HG03378 (cell line): ENCODE measurements at regions not wholly inside any gene's neighbourhood (a gene's known extent, or its start where the extent isn't known, plus 50 kb on each side); places are given as distances from the start of the nearest gene placed in this dataset.

Experiments
- ATAC-seq: cut with Tn5 transposase; IDR thresholded peaks from one replicate; pipeline ENCODE4 v1.9.1; 2021; ENCODE audit warnings: mild to moderate bottlenecking, moderate library complexity; ENCODE audit not compliant: unreplicated experiment

DNA sequence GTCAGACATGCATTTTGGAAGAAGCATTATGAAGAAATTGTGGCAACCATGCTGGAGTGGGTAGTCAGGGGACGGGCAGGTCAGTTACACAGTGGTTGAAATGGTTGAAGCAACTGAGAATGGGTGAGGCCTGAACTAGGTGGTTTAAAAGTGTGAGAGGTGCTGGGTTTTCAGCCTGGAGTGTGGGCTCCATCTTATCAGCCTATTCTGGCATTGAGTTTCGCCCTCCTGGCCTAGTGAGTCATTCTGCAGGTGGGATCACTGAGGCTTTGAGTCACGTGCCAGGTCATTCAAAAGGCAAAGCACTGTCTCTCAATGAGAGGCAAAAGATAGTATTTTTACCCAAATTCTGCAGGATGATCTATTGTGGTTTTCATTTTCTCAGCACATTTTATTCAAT is 181.9 kb upstream of the CHD6 start:
- no peak for ATAC-seq

DNA sequence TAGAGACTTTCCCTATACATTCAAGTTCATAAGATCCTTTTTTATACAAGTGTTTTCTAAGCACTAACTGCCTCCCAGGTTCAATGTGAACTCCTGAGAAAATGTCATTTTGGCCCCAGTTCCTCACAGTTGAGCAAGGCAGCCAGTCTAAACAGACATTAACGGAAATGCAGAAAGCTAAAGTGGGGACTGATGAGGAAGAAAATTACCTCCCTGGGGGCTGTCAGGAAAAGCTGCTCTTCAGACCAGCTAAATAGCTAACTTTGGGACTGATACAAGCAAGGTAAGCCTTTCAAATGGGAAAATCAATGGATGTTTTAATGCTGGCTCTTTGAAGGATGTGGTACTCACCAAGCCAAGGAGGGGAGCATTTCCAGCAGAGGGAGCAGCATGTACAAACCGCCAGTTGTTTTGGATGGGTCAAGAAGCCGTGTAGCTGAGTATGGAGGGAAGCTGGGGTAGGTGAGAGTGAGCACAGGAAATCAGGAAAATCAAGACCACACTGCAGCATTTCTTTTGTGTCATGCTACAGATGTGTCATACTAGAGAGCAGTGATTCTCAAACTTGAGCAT is 180.8 kb upstream of the CHD6 start:
- no peak for ATAC-seq

DNA sequence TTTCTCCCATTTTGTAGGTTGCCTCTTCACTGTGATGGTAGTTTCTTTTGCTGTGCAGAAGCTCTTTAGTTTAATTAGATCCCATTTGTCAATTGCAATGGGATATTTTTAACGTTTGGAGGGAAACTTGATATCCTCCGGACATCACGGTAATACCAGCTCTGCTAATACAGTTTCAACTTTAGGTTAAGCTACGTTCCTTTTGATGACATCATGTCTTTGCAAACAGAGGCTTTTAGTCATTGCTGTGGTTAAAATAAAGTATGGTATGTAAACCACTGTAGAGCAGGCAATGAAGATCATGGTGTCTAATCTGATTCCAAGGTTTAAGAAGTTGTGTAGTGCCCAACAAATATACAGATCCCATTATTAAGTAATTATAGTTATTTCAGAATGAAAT is 168.0 kb upstream of the CHD6 start:
- ATAC-seq: no peak

DNA sequence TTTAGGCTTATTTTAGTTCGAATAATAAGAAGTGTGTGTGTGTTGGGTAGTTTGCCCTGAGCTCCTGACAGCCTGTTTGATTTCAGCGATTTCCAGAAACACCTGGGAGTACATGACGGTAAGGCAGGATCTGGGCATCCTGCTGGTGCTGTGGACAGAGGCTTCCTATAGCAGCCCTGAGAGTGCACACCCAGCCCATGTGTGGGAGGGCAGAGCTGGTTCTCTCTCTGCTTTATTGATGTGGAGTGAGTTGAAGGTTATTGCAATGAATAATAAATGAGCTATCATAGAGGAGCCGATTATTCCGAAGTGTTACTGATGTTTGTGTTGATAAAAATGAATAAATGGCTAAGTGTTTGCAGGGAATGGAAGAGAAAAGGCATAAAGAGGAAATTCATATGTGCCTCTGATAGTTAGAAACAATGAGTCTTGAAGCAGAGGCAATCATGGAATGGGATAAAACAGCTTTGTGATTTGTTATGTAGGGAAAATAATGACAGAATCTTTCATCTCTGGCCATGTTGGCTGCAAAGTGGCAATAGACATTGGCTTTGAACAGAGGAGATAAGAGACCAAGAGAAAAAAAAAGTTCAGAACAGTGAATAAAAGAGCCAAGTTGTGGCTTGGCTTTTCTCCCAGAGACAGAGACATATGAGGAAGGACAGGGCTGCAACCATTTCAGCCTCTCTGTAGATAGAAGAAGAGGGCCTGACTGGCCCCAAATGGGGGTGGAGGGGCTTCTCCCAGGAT is 166.2 kb upstream of the CHD6 start:
- no peak for ATAC-seq

DNA sequence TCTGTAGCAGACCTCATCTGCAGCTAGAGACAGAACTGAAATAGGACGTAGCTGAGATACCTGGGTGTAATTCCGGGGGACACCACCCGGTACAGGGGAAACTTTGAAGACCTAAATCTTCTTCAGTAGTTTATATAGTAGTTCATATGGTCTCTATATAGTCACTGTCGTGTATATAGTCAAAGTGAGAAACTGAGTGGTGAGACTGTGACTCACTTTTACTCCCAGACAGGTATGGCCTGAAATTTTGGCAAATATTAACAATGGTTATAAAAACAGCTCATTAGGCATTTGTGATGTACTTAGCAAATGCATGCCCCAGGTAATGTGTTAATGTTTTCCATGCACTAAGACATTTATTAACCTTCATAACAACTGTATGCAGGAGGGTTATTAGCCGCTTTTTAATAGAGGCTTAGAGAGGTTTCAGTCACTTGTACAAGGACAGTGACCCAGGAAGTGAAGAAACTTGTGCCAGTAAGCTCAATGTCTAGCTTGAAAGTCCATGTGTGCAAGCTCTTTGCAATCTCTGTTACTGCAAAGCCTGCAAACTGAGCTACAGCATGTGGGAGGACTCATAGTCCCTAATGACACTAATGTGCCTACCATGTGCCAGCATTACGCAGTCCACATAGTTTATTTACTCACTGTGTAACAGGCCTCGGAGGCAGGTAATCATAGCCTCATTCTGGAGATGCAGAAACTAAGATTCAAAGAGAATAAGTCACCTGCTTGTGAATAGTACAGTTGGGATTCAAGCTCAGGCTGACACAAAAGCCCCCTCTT is 165.4 kb upstream of the CHD6 start:
- peak; percentile 73 for ATAC-seq

DNA sequence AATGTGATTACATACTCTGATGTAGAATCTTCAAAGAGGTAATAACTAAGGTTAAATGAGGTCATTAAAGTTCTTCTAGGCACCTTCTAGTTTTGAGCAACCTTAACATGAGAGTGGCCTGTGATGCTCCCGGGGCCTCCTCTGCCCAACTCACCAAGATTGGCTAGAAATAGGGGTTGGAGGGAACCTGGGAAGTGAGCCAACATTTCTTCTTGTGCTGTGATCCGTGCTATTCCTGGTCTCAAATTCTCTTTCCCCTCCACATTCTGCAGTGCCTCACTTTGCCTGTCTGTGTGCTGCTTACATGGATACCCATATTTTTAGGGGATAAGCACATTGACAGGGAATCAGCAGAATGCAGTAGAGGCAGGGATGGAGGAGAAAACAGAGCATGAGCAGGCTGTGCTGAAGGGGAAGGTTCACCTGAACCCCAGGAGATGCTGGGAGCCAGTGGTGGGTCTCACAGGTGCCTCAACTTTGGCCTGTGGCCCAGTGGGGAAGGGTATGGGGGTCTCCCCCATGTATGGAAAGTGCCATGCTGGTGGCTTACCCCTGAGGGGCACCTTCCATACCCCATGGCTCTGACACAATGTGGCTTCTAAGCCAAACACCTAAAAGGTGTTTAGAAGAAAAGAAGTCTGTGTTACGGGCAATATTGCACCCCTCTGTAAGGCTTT is 164.7 kb upstream of the CHD6 start:
- no peak for ATAC-seq

DNA sequence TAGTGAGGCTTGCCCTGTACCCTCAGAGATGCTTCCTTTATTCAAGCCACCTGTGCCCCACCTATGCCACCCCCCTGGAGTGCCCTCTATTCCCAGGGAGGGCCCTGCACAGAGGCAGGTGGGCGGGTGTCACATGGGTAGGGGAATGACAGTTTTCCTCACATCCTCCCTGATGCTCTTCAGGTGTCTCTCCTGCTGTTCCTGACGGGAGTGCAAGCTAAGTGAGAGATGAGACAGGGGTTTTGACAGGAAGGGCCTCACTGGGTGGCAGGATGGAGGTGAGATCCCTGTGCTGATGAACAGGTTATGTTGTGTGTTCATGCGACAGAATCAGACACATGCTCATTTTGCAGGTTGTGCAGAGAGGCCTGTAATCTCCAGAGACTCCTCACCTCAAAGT is 164.1 kb upstream of the CHD6 start:
- ATAC-seq: no peak

DNA sequence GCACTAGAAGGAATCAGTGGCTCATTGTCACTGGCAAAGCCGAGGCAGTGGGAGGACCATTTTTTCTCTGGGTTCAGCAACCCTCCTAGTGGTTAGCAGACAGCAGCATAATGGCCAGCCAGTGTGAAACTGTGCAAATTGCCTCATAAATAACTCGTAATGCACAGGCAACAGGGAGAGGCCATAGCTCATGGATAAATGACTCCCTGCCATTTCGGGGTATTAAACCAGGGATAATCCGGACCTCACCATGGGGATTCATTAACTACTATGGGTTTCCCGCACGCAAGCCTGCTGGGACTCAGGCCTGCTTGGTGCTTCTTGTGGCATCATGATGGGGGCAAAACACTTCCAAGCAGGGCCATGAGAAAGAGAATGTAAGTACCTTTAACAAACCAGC is 158.2 kb upstream of the CHD6 start:
- no peak for ATAC-seq

DNA sequence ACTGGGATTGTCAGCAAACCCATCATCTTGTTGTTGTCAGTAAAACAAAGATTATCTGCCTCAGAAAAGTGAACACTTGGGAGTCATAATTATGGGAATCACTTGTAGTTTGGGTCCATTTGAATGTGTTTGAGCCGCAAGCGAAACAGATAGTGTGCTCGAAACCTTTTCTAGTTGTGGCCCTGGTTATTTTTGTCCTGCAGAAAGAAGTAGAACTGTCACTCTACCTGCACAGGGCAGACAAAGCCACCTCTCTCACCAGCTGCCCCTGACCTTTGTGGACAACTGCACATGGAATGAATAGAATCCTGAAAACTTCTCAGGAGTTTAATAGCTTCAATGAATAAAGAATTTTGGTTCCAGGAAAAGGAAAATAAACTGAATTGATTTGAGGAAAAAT is 156.1 kb upstream of the CHD6 start:
- ATAC-seq: no peak

DNA sequence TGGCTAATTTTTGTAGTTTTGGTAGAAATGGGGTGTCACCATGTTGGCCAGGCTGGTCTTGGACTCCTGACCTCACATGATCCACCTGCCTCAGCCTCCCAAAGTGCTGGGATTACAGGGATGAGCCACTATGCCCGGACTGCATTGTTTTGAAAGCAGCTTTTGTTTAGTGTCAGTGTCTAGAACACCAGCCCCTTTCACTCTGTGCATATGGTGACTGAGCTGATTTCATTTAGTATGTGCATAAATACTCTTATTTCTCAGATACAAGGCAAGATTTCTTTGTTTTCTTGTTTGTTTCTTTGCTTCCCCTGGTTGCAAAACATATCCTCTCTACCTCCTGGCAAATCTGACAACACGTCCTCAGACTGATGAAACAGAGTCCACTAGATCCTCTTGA is 152.8 kb upstream of the CHD6 start:
- no peak for ATAC-seq

DNA sequence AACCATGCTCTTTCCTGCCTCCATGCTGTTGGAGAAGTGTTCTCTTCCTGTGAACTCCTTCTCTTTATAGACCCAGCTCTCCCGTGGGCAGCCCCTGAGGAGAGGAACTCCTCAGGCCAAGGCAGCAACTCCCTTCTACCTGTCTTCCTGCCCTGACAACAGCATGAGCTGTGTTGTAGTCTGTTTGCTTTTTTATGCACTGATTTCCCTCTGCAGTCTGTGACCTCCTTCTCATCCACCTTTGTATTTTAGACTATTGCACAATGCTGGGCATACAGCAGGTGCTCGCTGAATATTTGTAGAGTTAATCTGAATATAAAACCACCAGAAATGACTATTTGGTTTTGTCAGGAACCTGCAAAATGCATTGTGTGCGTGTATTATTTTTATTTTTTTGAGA is 152.2 kb upstream of the CHD6 start:
- no peak for ATAC-seq

DNA sequence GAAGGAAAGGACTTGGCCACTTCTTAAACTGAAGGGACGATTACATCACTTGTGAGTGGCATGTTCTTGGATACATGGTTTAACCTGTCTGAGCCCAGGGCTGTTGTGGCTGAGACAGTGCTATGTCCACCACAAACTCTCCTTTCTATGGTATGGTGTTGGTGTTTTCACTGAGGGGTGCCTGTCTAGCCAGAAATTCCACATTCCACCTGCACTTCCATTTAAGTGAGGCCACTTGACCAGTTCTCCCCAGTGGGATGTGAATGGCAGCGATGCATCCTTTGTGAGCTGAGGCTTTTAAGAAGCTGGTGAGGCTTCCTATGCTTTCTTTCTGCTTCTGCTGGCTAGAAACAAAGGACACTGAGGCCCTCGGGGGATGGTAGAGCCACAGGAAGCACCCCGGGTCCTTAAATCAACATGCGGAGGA is 151.4 kb upstream of the CHD6 start:
- ATAC-seq: no peak

DNA sequence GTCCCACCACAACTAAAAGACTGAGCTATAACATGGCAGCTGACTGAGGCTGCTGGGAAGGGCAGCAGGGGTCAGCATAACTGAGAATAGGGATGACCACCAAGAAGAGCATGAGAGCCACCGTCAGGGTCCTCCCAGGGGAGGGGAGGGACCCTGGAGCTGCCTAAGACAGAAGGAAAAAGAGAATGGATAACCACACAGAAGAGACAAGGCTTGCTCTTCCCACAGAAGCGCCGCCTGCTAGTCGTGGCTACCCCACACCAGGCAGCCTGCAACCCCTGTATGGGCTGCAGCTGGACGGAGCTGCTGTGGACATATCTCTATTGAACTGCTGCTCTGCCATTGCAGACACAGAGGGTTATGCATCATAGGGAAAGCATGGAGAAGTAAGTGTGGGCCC is 132.0 kb upstream of the CHD6 start:
- ATAC-seq: no peak

DNA sequence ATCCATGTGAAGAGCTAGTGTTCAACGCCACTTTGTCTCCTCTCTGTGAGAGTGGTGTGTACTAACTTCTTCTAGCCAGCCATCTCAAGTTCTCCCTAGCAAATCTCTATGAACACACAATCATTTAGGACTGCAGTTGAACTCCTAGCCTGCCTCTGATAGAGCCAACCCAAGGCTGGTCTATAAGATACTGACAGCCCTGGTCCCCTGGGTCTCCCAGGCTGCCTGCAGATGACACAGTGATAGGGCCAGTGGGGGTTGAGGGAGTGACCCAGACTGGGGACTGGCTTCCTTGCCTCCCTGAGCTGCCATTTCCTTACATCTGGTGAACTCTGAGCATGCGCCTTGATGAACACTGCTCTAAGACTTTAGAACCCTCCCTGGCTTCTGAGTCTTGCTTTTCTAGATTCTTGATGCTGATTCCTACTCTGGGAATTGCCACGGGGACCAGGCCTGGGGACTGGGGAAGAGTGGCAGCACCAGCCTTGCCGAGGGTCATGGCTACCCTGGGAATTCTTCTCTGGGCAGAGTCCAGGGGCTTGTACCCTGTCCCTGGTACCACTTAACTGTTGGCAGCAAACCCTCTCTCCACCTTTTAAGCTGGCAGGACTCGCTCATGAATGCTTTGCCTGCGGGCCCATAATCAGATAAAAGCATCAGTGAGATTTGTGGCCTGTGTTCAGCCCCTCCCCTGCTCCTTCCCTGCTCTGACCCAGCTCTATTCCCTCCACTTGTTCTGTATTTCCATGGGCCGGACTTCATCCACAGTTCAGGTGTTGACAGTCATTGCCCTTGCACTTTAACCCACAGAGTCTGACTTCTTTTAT is 130.8 kb upstream of the CHD6 start:
- ATAC-seq: no peak

DNA sequence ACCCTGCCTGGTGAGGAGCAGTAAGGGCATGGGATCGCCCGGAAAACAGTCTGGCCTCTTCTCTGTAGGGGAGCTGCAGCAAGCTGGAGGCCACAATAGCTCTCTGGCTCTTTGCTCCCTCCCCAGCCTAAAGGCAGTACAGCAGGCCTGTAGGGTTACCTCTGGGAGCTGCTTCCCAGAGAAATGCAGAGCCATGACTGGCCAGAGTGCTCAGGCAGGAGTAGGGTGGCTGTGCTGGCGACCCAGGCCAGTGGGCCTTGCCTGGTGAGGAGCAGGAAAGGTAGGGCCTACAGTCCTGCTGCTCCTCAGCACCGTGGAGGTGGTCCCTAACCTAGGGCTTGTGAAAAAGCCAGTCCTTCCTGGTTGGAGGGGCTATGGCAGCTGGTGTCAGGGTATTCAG is 129.9 kb upstream of the CHD6 start:
- no peak for ATAC-seq

DNA sequence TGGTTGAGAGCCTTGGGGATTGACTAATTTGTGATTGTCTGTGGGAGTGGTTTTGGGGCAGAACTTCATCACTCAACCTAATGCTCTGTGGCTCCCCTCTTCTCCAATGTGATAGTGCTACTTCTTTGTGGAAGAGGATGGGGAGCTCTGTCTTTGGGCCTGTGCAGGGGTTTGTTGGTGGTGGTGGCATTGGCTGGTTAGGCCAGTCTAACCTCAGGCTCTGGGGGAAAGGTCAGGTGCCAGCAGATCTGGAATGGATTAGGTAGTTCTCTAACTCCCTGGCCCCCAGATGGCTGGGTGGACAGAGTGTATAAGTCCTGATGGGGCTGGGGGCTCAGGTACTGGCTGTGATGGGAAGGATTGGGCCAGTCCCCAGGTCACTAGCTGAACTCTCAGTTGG is 129.0 kb upstream of the CHD6 start:
- no peak for ATAC-seq

DNA sequence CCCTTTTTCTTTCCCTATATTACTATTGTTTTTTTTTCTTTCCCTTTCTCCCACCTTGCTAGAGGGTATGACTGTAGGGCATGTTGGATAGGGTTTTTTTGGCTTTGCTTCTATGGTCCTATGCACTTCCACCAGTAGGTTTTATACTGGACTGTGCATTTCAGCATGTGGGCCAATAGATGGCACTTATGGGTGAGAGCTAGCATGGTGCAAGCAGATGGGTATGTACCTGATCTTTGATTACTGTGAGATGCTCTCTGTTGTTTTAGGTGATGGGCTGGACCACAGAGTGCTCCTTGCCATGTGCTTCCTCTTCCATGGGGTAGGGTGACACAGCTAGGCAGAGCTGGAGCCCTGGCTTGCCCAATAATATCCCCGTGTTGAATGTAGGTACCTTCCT is 128.5 kb upstream of the CHD6 start:
- ATAC-seq: no peak

DNA sequence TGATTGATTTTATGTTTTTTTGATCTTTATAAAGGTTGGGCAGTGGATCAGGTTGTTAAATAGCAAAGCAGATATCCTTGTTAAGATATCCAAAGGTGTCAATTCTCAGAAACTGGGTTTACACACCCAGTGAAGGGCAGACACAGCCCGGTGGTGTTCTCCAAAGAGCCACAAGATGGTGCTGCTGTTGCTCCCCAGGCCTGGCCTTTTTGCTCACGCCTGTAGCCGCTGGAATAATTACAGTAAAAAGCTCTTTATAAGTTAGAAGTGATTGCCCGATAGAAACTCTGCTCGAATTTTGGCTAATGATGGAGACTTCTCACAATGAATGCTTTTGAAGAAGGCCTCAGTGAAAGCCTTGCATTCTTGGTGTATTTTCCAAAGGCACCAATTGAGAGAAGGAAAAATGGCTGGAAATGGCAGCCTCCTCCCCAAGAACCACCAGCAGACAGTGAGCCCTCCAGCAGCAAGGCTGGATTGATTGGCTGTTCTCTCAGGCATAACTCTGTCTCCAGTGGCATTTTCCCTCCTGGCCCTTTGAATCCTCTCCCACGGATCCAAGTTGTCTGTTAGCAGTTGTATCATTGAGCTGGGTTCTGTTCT is 120.5 kb upstream of the CHD6 start:
- ATAC-seq: no peak

DNA sequence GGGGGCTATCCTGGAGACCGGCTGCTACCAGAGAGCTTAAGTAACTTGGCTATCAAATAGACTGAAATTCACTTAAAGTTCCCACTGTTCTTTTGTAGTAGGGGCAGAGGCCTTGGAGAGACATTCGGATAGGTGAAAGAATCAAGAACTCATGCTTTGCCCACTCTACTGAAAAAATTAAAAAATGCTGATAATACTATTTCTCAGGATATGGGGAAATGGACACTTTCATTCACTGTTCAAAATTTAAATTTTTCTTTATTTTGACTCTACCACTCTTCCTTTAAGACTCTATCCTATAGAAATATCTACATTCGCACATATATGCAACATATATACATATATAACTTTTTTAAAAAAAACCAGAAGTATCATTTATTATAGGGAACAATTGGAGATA is 117.8 kb upstream of the CHD6 start:
- ATAC-seq: no peak

DNA sequence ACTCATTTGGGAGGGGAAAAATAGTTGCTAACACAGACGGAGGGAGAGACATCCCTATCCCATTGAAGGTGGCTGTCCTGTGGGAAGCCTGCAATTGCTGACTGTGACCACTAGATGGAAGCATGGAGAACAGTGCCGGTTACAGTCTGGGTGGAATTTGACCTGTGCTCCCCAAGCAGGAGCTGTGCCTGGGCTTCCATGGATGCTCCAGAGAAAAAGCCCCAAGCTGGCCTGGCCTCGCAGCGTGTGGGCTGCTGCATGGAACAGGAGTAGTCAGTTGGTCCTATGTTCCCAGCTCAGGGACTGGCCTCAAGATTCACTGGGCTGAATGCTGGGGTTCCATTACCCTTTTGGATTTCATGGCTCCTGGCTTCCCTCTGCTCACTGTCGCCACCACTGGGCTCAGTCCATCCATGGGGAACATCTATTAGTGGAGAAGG is 116.3 kb upstream of the CHD6 start:
- ATAC-seq: no peak
